ENCODE measurements at regions not wholly inside any gene's neighbourhood (a gene's known extent, or its start where the extent isn't known, plus 50 kb on each side); places are given as distances from the start of the nearest gene placed in this dataset.

DNA sequence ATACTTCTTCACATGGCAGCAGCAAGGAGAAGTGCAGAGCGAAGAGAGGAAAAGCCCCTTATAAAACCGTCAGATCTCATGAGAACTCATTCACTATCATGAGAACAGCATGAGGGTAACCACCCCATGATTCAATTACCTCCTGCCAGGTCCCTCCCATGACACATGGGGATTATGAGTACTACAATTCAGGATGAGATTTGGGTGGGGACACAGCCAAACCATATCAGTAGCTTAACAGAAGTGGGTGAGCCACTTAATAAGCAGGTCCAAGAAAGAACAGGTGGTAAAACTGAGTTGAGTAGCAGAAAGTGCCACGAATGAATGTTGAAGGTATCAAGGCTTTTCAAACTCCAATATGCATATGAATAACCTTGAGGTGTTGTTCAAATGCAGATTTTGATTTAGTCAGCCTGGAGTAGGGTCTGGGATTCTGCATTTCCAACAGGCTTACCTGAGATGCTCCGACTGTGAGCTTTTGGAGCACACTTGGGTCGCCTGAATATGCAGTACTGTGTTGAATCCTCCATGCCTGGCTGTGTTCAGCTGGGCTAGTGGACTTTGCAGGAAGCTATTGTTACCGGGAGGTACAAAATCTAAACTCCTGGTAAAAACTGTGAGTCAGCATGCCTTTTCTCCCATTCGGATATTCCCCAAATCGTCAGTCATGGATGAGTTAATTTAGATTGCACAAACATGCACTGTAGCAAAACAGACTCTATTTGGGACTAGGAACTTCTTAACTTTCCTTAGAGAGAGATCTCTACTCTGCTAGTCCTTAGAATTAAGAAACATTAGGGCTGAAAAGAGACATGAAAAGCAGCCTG is 69.0 kb upstream of the PRKCQ start:
- Histone ChIP-seq H3K4me2 (ENCODE audit: low read length) (no peak overlapping the region), H3K36me3 (ENCODE audit: insufficient read depth, low read length) (no peaks in the 10 kb centered on the region), H3K27me3 (ENCODE audit: control insufficient read depth, insufficient read depth, low read length) (peaks cover 7% of the 10 kb centered on the region), H3K4me3 (ENCODE audit: low read length) (no peak overlapping the region), H3K9me3 (replicated peaks; ENCODE audit: low read length) (no peaks in the 10 kb centered on the region), H3K9ac (ENCODE audit: low read depth, low read length) (no peak overlapping the region), H3K4me1 (ENCODE audit: control insufficient read depth, insufficient read depth, low read length) (no peaks in the 10 kb centered on the region)

GRCh38 chr10:6647811-6648526 is 67.9 kb upstream of the PRKCQ start:
- H3K4me2 ChIP-seq (ENCODE audit: low read length), result no peak overlapping the region
- no peak overlapping the region for H3K4me3 ChIP-seq (ENCODE audit: low read length)
- peaks cover 7% of the 10 kb centered on the region for H3K27me3 ChIP-seq (ENCODE audit: control insufficient read depth, insufficient read depth, low read length)
- H3K9me3 ChIP-seq (replicated peaks; ENCODE audit: low read length), result no peaks in the 10 kb centered on the region
- H3K9ac ChIP-seq (ENCODE audit: low read depth, low read length), result no peak overlapping the region
- no peaks in the 10 kb centered on the region for H3K36me3 ChIP-seq (ENCODE audit: insufficient read depth, low read length)
- no peaks in the 10 kb centered on the region for H3K4me1 ChIP-seq (ENCODE audit: control insufficient read depth, insufficient read depth, low read length)

- Histone ChIP-seq H3K4me2 (ENCODE audit: low read length) (no peak overlapping the region), H3K36me3 (ENCODE audit: insufficient read depth, low read length) (no peaks in the 10 kb centered on the region), H3K9me3 (replicated peaks; ENCODE audit: low read length) (no peaks in the 10 kb centered on the region), H3K9ac (ENCODE audit: low read depth, low read length) (no peak overlapping the region), H3K27me3 (ENCODE audit: control insufficient read depth, insufficient read depth, low read length) (peaks cover 3% of the 10 kb centered on the region), H3K4me1 (ENCODE audit: control insufficient read depth, insufficient read depth, low read length) (no peaks in the 10 kb centered on the region), H3K4me3 (ENCODE audit: low read length) (no peak overlapping the region)
Measured at GRCh38 chr10:6643962-6644361, 63.9 kb upstream of the PRKCQ start.

- no peaks in the 10 kb centered on the region for H3K4me1 ChIP-seq (ENCODE audit: control insufficient read depth, insufficient read depth, low read length)
- no peak overlapping the region for H3K4me3 ChIP-seq (ENCODE audit: low read length)
- no peak overlapping the region for H3K4me2 ChIP-seq (ENCODE audit: low read length)
- H3K27me3 ChIP-seq (ENCODE audit: control insufficient read depth, insufficient read depth, low read length), result peaks cover under 1% of the 10 kb centered on the region
- no peaks in the 10 kb centered on the region for H3K36me3 ChIP-seq (ENCODE audit: insufficient read depth, low read length)
- H3K9me3 ChIP-seq (replicated peaks; ENCODE audit: low read length), result no peaks in the 10 kb centered on the region
- no peak overlapping the region for H3K9ac ChIP-seq (ENCODE audit: low read depth, low read length)
Measured at GRCh38 chr10:6642876-6643275, 62.8 kb upstream of the PRKCQ start.

DNA sequence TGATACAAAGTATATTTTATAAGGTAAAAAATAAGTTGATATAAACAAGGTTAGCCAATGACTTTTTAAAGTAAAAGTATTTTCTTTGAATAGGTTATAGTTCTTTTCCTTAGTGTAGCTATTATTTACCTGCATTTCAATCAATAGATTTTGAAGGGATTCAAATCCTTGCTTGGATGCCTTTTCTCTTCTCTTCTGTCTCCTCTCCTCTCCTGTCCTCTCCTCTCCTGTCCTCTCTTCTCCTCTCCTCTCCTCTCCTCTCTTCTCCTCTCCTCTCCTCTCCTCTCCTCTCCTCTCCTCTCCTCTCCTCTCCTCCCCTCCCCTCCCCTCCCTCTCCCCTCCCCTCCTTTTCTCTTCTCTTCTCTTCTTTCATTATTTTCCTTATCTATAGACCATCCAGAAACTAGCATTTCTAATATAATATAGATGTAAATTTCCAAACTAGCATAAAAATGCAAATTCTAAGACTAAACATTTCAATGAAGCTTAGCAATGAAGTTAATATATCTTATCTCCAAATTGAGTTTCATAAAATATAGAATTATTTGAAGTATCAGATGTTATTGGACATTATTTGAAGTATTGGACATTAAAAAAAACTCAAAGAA is 60.5 kb upstream of the PRKCQ start:
- Histone ChIP-seq H3K36me3 (ENCODE audit: insufficient read depth, low read length) (no peaks in the 10 kb centered on the region), H3K9ac (ENCODE audit: low read depth, low read length) (no peak overlapping the region)

GRCh38 chr10:6637053-6637452 is 57.0 kb upstream of the PRKCQ start:
- Histone ChIP-seq H3K9ac (ENCODE audit: low read depth, low read length) (no peak overlapping the region), H3K4me1 (ENCODE audit: control insufficient read depth, insufficient read depth, low read length) (no peaks in the 10 kb centered on the region), H3K36me3 (ENCODE audit: insufficient read depth, low read length) (no peaks in the 10 kb centered on the region), H3K27me3 (ENCODE audit: control insufficient read depth, insufficient read depth, low read length) (peaks cover 12% of the 10 kb centered on the region), H3K4me3 (ENCODE audit: low read length) (no peak overlapping the region), H3K9me3 (replicated peaks; ENCODE audit: low read length) (no peaks in the 10 kb centered on the region), H3K4me2 (ENCODE audit: low read length) (no peak overlapping the region)

More for the DNA sequence above, 60.5 kb upstream of the PRKCQ start:
- Histone ChIP-seq H3K27me3 (ENCODE audit: control insufficient read depth, insufficient read depth, low read length) (peaks cover 12% of the 10 kb centered on the region), H3K4me2 (ENCODE audit: low read length) (no peak overlapping the region), H3K4me1 (ENCODE audit: control insufficient read depth, insufficient read depth, low read length) (no peaks in the 10 kb centered on the region), H3K4me3 (ENCODE audit: low read length) (no peak overlapping the region), H3K9me3 (replicated peaks; ENCODE audit: low read length) (no peaks in the 10 kb centered on the region)

GRCh38 chr10:6635784-6636183 is 55.7 kb upstream of the PRKCQ start:
- Histone ChIP-seq H3K9ac (ENCODE audit: low read depth, low read length) (no peak overlapping the region), H3K9me3 (replicated peaks; ENCODE audit: low read length) (no peaks in the 10 kb centered on the region), H3K4me3 (ENCODE audit: low read length) (no peak overlapping the region), H3K36me3 (ENCODE audit: insufficient read depth, low read length) (no peaks in the 10 kb centered on the region), H3K27me3 (ENCODE audit: control insufficient read depth, insufficient read depth, low read length) (peaks cover 12% of the 10 kb centered on the region), H3K4me1 (ENCODE audit: control insufficient read depth, insufficient read depth, low read length) (no peaks in the 10 kb centered on the region), H3K4me2 (ENCODE audit: low read length) (no peak overlapping the region)

Measured in skeletal muscle satellite cell (primary cell).